DMS53 treated with DMSO at 0.1 percent for 48 hours (cell line): ENCODE measurements at regions not wholly inside any gene's neighbourhood (a gene's known extent, or its start where the extent isn't known, plus 50 kb on each side); places are given as distances from the start of the nearest gene placed in this dataset.
"Not testable (repeated sequence)": the region's sequence is repeated elsewhere in the genome, so short reads cannot be mapped to it uniquely, and the experiment has no call there.

ENCODE experiments used
- DNase-seq: peaks from one replicate; lab custom pipeline; 2025; ENCODE audit not compliant: unreplicated experiment; lab: John Stamatoyannopoulos, UW

- DNase-seq, result no peak
Measured at GRCh38 chr13:96934889-96935489, 59.3 kb downstream of the OXGR1 start.

- peak; percentile 4 for DNase-seq
Measured at GRCh38 chr13:96925916-96926628, 68.2 kb downstream of the OXGR1 start.

- no peak for DNase-seq
Measured at GRCh38 chr13:96925477-96925876, 68.8 kb downstream of the OXGR1 start.

GRCh38 chr13:96918861-96919631 is 75.2 kb downstream of the OXGR1 start:
- not testable (repeated sequence) for DNase-seq

- no peak for DNase-seq
Measured at GRCh38 chr13:96904232-96904631, 90.0 kb downstream of the OXGR1 start.

- DNase-seq, result no peak
Measured at GRCh38 chr13:96903085-96903484, 91.2 kb downstream of the OXGR1 start.

GRCh38 chr13:96900986-96901385 is 93.3 kb downstream of the OXGR1 start:
- DNase-seq, result no peak

- DNase-seq, result no peak
Measured at GRCh38 chr13:96899946-96900345, 94.3 kb downstream of the OXGR1 start.

GRCh38 chr13:96898646-96899254 is 95.5 kb downstream of the OXGR1 start:
- no peak for DNase-seq

- DNase-seq, result no peak
Measured at GRCh38 chr13:96898212-96898611, 96.1 kb downstream of the OXGR1 start.
